ENCODE measurements at regions not wholly inside any gene's neighbourhood (a gene's known extent, or its start where the extent isn't known, plus 50 kb on each side); places are given as distances from the start of the nearest gene placed in this dataset.

DNA sequence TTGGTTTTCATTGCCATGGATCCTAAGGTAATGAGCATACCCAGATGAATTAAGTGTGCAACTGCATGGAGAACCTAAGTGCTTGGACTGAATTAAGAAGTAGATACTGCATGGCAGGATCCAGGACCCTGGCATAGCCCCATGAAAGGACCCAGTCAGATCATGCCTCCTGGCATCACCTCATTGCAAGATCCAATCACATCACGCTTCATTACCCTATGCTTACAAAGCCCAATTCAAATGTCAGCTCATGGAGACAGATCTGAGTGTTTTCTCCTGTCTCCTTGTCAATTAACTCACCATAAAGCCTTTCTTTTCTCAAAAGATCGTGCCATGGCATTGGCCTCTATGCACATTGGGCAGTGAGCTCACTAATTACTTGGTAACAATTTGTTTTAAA, 519.8 kb upstream of the ZNF804A start:
- TF ChIP-seq, protein P1, sequence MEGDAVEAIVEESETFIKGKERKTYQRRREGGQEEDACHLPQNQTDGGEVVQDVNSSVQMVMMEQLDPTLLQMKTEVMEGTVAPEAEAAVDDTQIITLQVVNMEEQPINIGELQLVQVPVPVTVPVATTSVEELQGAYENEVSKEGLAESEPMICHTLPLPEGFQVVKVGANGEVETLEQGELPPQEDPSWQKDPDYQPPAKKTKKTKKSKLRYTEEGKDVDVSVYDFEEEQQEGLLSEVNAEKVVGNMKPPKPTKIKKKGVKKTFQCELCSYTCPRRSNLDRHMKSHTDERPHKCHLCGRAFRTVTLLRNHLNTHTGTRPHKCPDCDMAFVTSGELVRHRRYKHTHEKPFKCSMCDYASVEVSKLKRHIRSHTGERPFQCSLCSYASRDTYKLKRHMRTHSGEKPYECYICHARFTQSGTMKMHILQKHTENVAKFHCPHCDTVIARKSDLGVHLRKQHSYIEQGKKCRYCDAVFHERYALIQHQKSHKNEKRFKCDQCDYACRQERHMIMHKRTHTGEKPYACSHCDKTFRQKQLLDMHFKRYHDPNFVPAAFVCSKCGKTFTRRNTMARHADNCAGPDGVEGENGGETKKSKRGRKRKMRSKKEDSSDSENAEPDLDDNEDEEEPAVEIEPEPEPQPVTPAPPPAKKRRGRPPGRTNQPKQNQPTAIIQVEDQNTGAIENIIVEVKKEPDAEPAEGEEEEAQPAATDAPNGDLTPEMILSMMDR (IDR thresholded peaks at IDR 0.05): no peak
- TF ChIP-seq POLR2A (IDR thresholded peaks at IDR 0.05): no peak
- TF ChIP-seq POLR2AphosphoS5 (IDR thresholded peaks at IDR 0.05): no peak
